ENCODE measurements at regions not wholly inside any gene's neighbourhood (a gene's known extent, or its start where the extent isn't known, plus 50 kb on each side); places are given as distances from the start of the nearest gene placed in this dataset.

- TF ChIP-seq CTCF (IDR thresholded peaks at IDR 0.05; ENCODE audit: insufficient read depth, low read depth, low read length) = no peak
- CTCF ChIA-PET = no interaction called here
- H3K27me3 ChIP-seq (ENCODE audit: control insufficient read depth, insufficient read depth, low read length) = no peaks in the 10 kb centered on the region
- H3K36me3 ChIP-seq (ENCODE audit: control insufficient read depth, insufficient read depth, low read length) = no peaks in the 10 kb centered on the region
- no peak for DNase-seq (ENCODE audit: low read depth)
- POLR2A ChIA-PET = interaction anchor here (0.6 kb wide), 1 partner anchor 56 kb away, joined by 3 read pairs; no protein-coding TSS in a partner anchor
- H3K4me3 ChIP-seq (ENCODE audit: low read depth, low read length) = no peak overlapping the region
Observed at GRCh38 chr3:66133050-66133757, 87.6 kb upstream of the SLC25A26 start.

DNA sequence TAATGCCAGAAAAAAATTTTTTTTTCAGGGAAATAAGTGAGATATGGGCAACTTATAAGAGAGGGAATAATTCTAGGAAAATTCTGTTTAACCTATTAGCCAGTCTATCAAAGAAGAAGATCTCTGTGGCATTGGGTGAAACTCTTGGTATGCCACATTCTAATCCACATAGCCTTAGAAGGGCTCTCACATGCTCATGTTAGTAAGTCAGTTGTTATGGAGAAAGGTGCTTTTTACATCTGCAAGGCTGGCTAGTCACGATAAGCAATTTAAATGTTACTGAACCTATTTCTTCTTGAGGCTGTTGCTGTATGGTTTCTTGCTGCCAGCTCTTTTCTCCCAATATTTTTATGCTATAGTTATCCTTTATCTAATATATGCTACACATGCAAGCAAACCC lies 89.9 kb upstream of the MAGI1 start:
- no peak overlapping the region for H3K4me3 ChIP-seq (ENCODE audit: low read depth, low read length)
- ChIA-PET POLR2A (no interaction called here), CTCF (interaction anchor here (2.2 kb wide), 1 partner anchor 10 kb away, joined by 9 read pairs; no protein-coding TSS in a partner anchor)
- TF ChIP-seq CTCF (IDR thresholded peaks at IDR 0.05; ENCODE audit: insufficient read depth, low read depth, low read length) = no peak
- DNase-seq (ENCODE audit: low read depth) = no peak
- H3K27me3 ChIP-seq (ENCODE audit: control insufficient read depth, insufficient read depth, low read length) = no peaks in the 10 kb centered on the region
- H3K36me3 ChIP-seq (ENCODE audit: control insufficient read depth, insufficient read depth, low read length) = no peaks in the 10 kb centered on the region

DNA sequence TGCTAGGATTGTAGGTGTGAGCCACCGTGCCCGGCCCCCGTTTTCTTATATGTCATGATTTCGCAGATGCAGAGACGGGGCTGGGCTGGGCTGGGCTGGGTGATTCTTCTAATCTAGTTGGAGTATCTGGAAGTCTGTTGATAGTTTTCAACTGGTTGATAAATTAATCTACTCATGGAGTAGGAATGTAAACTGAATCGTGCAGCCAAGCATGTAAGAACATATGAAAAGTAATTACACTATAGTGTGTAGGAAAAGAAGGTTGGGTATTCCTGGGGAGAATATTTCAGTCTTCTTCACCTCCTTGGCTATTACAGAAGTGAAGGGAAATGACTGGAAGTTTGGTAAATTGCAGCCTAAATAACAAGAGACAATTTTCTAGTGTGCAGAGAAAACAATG lies 82.6 kb upstream of the MAGI1 start:
- ChIA-PET POLR2A (no interaction called here), CTCF (no interaction called here)
- Histone ChIP-seq H3K36me3 (ENCODE audit: control insufficient read depth, insufficient read depth, low read length) (no peaks in the 10 kb centered on the region), H3K27me3 (ENCODE audit: control insufficient read depth, insufficient read depth, low read length) (no peaks in the 10 kb centered on the region), H3K4me3 (ENCODE audit: low read depth, low read length) (no peak overlapping the region)
- DNase-seq (ENCODE audit: low read depth) = no peak
- TF ChIP-seq CTCF (IDR thresholded peaks at IDR 0.05; ENCODE audit: insufficient read depth, low read depth, low read length) = no peak

GRCh38 chr3:66115858-66116654 lies 77.3 kb upstream of the MAGI1 start:
- no peaks in the 10 kb centered on the region for H3K36me3 ChIP-seq (ENCODE audit: control insufficient read depth, insufficient read depth, low read length)
- CTCF ChIA-PET = interaction anchor here (0.8 to 0.9 kb wide), 2 partner anchors 11 to 78 kb away, joined by 3 to 4 read pairs; partner anchors contain the start of gene MAGI1
- H3K27me3 ChIP-seq (ENCODE audit: control insufficient read depth, insufficient read depth, low read length) = no peaks in the 10 kb centered on the region
- DNase-seq (ENCODE audit: low read depth) = peak; percentile 89
- H3K4me3 ChIP-seq (ENCODE audit: low read depth, low read length) = no peak overlapping the region
- TF ChIP-seq CTCF (IDR thresholded peaks at IDR 0.05; ENCODE audit: insufficient read depth, low read depth, low read length) = no peak
- POLR2A ChIA-PET = no interaction called here

DNA sequence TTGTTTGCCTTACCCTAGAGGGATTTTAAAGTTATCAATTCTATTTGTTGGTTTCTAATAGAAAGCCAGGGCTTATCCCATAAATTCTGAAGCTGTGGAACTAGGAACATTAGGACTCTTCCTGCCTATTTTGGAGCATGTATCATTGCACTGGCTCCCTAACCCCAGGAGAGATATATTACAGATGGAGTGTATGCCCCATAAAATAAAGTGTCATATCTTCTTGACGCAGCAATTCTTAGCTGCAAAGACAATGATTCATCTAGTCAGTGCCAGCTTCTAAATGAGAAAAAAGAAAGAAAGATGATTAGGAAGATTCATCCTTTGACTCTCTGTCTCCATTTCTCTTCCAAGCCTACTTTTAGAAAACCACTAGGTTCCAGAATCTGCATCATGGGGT lies 74.8 kb upstream of the MAGI1 start:
- DNase-seq (ENCODE audit: low read depth) = no peak
- H3K4me3 ChIP-seq (ENCODE audit: low read depth, low read length) = no peak overlapping the region
- no peaks in the 10 kb centered on the region for H3K36me3 ChIP-seq (ENCODE audit: control insufficient read depth, insufficient read depth, low read length)
- TF ChIP-seq CTCF (IDR thresholded peaks at IDR 0.05; ENCODE audit: insufficient read depth, low read depth, low read length) = no peak
- no peaks in the 10 kb centered on the region for H3K27me3 ChIP-seq (ENCODE audit: control insufficient read depth, insufficient read depth, low read length)
- CTCF ChIA-PET = no interaction called here
- POLR2A ChIA-PET = no interaction called here
